ENCODE measurements at regions not wholly inside any gene's neighbourhood (a gene's known extent, or its start where the extent isn't known, plus 50 kb on each side); places are given as distances from the start of the nearest gene placed in this dataset.

- peak; percentile 40 to 81 for DNase-seq (ENCODE audit: low read depth in 2 of 2)
- TF ChIP-seq EZH2 (IDR thresholded peaks at IDR 0.05; ENCODE audit: low read length, missing control alignments): no peak
- no peak for TF ChIP-seq CTCF (conservative IDR thresholded peaks at IDR 0.05 in 1 of 2, IDR thresholded peaks at IDR 0.05 in 1 of 2; ENCODE audit: low read depth in 1 of 2, low read length in 2 of 2)
- Histone ChIP-seq H3K36me3 (ENCODE audit: control insufficient read depth, insufficient read depth, low read length) (no peaks in the 10 kb centered on the region), H3K9ac (ENCODE audit: insufficient read depth, low read length) (no peak overlapping the region), H3K4me2 (ENCODE audit: extremely low read depth, insufficient read depth, low read length) (no peak overlapping the region), H3K79me2 (ENCODE audit: control insufficient read depth, insufficient read depth, low read length) (no peaks in the 10 kb centered on the region), H4K20me1 (ENCODE audit: control insufficient read depth, extremely low read depth, insufficient read depth, low read length) (no peaks in the 10 kb centered on the region), H3K4me1 (ENCODE audit: control insufficient read depth, extremely low read depth, insufficient read depth, low read length) (peaks cover 6% of the 10 kb centered on the region), H3K27me3 (ENCODE audit: control insufficient read depth, insufficient read depth, low read length) (peaks cover 12% of the 10 kb centered on the region), H2AFZ (ENCODE audit: low read length) (no peak overlapping the region), H3K9me3 (ENCODE audit: control insufficient read depth, insufficient read depth, low read depth, low read length) (no peaks in the 10 kb centered on the region), H3K27ac (ENCODE audit: insufficient read depth, low read length) (no peak overlapping the region), H3K4me3 (replicated peaks in 1 of 4; ENCODE audit: control extremely low read depth in 1 of 4, insufficient read depth in 1 of 4, low read depth in 3 of 4, low read length in 4 of 4) (no peak overlapping the region)
Observed at GRCh38 chr2:105517814-105518705, 119.2 kb upstream of the FHL2 start.

- Histone ChIP-seq H3K4me3 (replicated peaks in 1 of 4; ENCODE audit: control extremely low read depth in 1 of 4, insufficient read depth in 1 of 4, low read depth in 3 of 4, low read length in 4 of 4) (no peak overlapping the region), H3K27me3 (ENCODE audit: control insufficient read depth, insufficient read depth, low read length) (peaks cover 12% of the 10 kb centered on the region), H3K36me3 (ENCODE audit: control insufficient read depth, insufficient read depth, low read length) (no peaks in the 10 kb centered on the region), H4K20me1 (ENCODE audit: control insufficient read depth, extremely low read depth, insufficient read depth, low read length) (no peaks in the 10 kb centered on the region), H3K27ac (ENCODE audit: insufficient read depth, low read length) (no peak overlapping the region), H3K4me2 (ENCODE audit: extremely low read depth, insufficient read depth, low read length) (no peak overlapping the region), H3K9me3 (ENCODE audit: control insufficient read depth, insufficient read depth, low read depth, low read length) (no peaks in the 10 kb centered on the region), H2AFZ (ENCODE audit: low read length) (no peak overlapping the region), H3K79me2 (ENCODE audit: control insufficient read depth, insufficient read depth, low read length) (no peaks in the 10 kb centered on the region), H3K9ac (ENCODE audit: insufficient read depth, low read length) (no peak overlapping the region), H3K4me1 (ENCODE audit: control insufficient read depth, extremely low read depth, insufficient read depth, low read length) (peaks cover 6% of the 10 kb centered on the region)
- DNase-seq (ENCODE audit: low read depth in 2 of 2): peak in 1 of 2 donors; percentile 57
- TF ChIP-seq CTCF (conservative IDR thresholded peaks at IDR 0.05 in 1 of 2, IDR thresholded peaks at IDR 0.05 in 1 of 2; ENCODE audit: low read depth in 1 of 2, low read length in 2 of 2) (no peak), EZH2 (IDR thresholded peaks at IDR 0.05; ENCODE audit: low read length, missing control alignments) (peak; percentile 48)
Observed at GRCh38 chr2:105515581-105516415, 116.9 kb upstream of the FHL2 start.

- Histone ChIP-seq H3K4me2 (ENCODE audit: extremely low read depth, insufficient read depth, low read length) (no peak overlapping the region), H3K27ac (ENCODE audit: insufficient read depth, low read length) (no peak overlapping the region), H3K79me2 (ENCODE audit: control insufficient read depth, insufficient read depth, low read length) (no peaks in the 10 kb centered on the region), H3K36me3 (ENCODE audit: control insufficient read depth, insufficient read depth, low read length) (no peaks in the 10 kb centered on the region), H3K4me1 (ENCODE audit: control insufficient read depth, extremely low read depth, insufficient read depth, low read length) (peaks cover 6% of the 10 kb centered on the region), H2AFZ (ENCODE audit: low read length) (no peak overlapping the region), H3K27me3 (ENCODE audit: control insufficient read depth, insufficient read depth, low read length) (peaks cover 12% of the 10 kb centered on the region), H4K20me1 (ENCODE audit: control insufficient read depth, extremely low read depth, insufficient read depth, low read length) (no peaks in the 10 kb centered on the region), H3K9ac (ENCODE audit: insufficient read depth, low read length) (no peak overlapping the region), H3K9me3 (ENCODE audit: control insufficient read depth, insufficient read depth, low read depth, low read length) (no peaks in the 10 kb centered on the region), H3K4me3 (replicated peaks in 1 of 4; ENCODE audit: control extremely low read depth in 1 of 4, insufficient read depth in 1 of 4, low read depth in 3 of 4, low read length in 4 of 4) (no peak overlapping the region)
- TF ChIP-seq EZH2 (IDR thresholded peaks at IDR 0.05; ENCODE audit: low read length, missing control alignments) (no peak), CTCF (conservative IDR thresholded peaks at IDR 0.05 in 1 of 2, IDR thresholded peaks at IDR 0.05 in 1 of 2; ENCODE audit: low read depth in 1 of 2, low read length in 2 of 2) (no peak)
- no peak for DNase-seq (ENCODE audit: low read depth in 2 of 2)
Observed at GRCh38 chr2:105514576-105514975, 115.7 kb upstream of the FHL2 start.
